Fibroblast of skin of right quadriceps (primary cell): ENCODE measurements at regions not wholly inside any gene's neighbourhood (a gene's known extent, or its start where the extent isn't known, plus 50 kb on each side); places are given as distances from the start of the nearest gene placed in this dataset.

Experiments used
- DNase-seq: peaks from one replicate; pipeline ENCODE4 v3.0.0-alpha.2; 2013

DNA sequence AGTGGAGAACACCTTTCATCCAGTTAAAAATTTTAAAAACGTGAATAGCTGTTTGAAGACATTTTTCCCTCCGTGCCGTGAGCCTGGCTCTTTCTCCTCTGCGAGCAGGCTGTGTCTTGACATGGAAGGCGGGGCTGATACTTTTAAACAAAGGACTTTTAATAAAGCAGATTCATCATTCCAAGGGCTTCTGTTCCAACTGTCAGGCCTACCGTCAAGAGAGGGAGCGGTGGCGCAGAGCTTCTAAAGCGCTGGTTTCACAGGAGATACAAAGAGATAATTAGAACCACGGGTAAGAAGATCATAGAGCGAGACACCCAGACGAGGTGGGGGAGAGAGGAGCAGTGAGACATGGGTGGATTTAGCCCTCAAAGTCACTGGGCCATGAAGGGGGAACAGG is 247.4 kb upstream of the C1orf174 start:
- DNase-seq = no peak

DNA sequence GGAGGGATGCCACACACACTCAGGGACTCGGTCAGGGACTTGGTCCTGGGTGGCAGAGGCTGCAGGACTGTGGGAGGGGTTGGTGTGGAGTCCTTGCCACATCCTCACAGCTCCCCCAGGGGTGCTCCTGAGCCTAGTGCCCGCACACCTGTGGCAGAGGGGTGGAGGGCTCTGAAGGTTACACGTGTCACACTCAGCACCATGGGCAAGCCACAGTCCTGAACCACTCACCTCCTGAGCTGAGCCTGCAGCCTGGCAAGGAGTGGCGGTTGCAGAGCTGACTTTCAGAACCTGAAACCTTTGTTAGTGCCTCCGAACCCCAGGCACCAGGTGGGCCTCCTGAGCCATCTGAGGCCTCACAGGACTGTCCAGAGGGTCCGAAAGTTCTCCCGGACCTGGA is 249.2 kb upstream of the C1orf174 start:
- DNase-seq = no peak

DNA sequence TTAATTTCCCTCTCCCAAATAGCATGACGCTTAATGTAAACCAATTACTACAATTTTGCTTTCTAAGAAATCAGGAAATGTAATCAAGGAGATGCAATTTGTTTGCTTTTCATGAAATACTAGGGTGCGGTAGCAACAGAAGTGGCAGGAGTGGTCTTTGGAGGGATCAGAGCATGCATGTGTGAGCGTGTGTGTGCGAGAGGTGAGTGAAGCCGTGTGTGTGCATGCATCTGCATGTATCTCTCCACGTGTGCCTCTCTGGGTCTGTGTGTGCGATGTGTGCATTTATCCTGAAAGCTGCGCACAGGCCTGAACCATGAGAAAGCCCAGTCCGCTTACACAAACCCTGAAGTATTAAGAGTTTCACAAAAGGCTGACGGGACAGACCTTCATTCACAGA is 249.8 kb upstream of the C1orf174 start:
- DNase-seq = no peak

DNA sequence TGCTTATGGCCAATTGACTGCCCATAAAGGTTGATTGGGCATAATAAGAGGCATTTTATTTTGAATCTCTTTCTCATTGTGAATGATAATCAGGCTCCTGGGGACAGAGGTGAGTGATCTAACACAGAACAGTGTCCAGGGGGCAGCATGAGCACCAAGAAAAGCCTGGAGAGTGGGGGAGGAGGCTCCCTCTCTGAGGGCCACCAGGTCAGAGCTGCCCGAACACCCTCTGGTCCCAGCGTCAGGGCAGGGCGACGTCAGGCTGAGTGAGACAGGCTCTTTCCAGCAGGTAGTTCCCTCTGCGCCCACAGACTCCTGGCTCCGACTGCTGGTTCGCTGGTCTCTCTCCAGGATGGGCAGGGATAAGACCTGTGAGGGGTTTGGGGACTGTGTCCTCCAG is 250.2 kb upstream of the C1orf174 start:
- no peak for DNase-seq

DNA sequence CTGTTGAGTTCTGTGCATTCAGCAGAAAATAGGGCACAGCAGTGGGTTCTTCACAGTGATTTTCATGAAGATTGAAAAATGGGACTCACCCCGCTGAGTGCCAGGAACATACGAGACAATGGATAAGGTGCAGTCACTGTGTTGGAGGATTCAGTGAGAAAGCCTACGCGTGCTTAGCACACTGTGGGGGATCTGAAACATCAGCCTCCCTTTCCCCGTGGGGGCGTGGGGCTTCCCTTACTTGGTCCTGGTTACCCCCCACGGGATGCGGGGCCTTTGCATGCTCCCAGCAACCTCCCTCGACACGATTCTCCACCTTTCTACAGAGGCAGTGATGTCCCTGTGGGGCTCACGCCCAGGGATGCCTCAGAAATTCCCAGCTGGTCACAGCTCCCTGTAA is 252.2 kb upstream of the C1orf174 start:
- no peak for DNase-seq

DNA sequence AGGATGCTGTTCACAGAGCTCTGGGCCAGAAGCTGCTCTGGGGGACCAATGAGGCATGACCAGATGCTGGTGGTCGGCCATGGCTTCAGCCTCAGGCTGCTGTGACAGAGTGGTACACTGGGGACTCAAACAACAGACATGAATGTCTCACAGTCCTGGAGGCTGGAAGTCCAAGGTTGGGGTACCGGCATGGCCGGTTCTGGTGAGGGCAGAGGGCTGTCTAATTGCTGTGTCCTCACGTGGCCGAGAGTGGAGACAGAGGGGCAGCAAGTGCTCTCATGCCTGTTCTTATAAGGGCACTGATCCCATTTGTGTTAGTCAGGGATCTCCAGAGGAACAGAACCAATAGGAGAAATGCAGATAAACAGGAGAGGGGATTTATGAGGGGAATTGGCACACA is 253.5 kb upstream of the C1orf174 start:
- DNase-seq = no peak

DNA sequence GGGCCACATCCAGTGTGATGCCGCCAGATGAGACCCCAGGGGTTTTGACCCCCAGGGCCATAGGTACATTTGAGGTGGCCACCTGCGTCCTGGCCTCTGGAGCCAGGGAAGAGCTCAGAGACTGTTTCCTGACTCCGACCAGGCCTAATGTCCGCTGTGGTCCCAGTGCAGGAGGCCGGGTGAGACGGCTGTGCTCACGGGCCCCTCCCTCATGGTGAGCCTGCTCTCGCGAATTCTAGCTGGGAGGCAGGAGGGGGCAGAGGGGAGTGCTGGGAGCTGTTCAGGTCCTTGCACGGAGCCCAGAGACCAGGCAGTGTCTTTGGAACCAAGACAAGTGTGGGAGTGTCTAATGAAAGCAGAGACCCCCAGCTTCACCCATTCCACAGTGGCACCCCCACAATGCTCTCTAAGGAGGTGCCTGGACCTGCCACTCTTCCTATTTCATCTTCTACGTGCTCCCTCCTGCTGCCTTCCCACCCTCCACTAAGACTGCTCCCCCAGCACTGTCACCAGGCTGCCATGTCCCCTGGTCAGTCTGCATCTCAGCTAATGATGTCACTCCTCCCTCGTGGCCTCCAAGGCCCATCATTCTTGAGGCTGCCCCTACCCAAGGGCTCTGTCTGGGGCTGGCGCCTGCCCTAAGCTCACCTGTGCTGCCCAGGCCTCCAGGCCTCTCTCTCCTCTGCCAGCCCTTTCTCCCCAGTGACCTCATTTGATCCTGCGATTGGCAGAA is 256.3 kb upstream of the C1orf174 start:
- DNase-seq = no peak

DNA sequence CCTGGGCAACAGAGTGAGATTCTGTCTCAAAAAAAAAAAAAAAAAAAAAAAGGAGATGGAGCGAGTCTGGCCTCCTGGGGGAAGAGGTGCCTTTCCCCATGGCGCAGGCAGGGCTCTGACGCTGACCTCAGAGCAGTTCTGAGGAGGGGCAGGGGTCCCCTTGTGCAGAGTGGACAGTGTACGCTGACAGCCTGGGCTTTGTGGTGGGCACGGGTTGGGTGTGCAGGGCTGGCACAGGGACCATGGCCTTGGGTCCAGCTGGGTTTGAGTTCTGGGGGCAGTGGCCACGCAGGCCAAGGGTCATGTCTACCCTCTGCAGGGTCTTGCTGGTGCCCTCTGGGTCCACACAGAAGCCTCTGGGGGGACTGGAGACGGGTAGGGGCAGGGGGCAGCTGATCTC is 260.1 kb upstream of the C1orf174 start:
- DNase-seq = no peak

DNA sequence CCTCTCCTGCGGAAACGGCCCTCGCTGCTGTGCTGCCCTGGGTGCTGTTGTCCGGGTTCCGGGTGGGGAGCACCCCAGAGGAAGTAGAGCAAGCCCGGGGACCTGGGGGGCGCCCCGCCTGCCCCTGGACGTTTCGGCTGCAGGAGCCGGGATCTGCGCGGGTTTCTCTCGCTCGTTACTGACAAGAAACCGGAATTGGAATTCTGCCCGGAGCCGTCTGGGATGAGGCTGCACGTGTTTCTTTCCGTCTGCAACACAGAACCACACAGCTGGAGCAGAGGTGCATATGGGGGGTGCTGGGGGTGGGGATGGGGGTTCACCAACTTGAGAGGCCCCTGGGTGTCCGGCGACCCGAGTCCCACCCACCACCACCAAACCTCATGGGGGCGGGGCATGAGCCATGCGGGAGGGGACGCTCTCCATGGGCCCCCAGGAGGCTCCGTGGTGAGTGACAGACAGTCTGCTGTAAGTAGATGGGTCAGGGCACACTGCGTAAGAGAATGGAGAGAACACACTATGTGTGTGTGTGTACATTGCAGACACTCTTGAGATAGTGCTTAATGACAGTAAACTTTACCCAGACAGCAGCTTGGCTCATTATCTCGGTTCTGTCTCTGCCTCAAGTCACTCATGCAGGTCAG is 261.4 kb upstream of the C1orf174 start:
- DNase-seq = no peak

DNA sequence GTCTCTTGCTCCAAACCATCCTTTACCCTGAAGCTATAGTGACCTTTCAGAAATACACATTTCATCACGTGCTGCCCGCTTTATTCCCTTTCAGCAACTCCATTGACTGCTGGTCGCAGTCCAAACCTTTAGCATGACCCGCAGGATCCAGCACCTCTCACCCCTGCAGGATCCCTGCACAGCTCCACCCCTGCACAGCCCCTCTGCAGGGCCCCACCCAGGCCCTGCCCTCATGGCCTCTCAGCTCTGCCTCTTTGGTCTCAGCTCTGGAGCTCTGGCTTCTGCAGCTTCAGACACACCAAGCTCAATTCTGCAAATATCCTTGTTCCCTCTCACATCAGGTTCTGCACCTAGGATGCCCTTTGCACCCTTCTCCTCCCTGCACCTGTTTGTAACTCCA is 264.9 kb upstream of the C1orf174 start:
- DNase-seq = no peak

DNA sequence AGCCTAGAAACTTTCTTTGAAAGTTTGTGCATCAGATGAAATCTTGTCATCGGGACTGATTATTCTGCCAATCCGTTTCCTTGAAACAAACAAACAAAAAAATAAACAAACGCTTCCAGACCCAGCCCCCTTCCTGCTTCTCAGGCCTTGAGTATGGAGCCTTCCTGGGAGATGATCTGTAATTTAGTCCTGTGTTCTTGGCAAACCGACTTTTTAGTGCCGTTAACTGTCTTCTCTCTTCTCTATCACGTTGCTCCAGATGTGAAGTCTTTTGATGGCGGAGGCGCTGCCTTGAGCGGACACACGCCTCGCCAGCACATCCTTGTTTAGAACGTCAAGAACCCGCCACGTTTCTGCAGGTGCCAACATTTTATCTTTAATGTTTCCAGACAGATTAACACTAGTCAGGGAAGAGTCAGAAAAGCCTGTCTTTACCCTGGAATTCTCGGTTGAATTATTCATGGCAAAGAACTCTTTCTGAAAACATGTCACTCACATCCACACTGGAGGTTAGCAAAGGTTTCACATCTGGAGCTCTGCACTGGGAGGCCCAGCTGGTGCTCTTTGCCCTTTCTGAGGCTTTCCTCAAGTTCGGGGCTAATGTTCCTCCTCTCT is 265.7 kb upstream of the C1orf174 start:
- DNase-seq = no peak

DNA sequence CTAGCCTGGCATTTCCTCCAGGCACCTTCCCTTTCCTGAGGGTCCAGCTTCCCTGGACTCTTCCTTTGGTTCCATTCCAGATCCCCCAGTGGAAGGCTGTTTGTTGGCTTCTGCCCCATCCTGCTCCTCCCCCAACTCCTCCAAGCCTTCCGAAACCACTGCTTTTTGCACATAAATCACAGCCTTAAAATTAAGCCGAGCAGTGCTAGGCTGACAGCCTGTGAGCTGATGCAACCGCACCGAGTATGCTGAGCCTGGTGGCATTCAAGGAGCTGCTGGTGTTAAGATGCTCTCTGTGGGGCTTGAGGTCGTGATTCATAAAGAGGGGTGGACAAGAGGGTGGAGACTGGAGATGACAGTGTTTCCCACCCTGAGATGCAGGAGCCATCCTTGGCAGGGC is 266.6 kb upstream of the C1orf174 start:
- no peak for DNase-seq

DNA sequence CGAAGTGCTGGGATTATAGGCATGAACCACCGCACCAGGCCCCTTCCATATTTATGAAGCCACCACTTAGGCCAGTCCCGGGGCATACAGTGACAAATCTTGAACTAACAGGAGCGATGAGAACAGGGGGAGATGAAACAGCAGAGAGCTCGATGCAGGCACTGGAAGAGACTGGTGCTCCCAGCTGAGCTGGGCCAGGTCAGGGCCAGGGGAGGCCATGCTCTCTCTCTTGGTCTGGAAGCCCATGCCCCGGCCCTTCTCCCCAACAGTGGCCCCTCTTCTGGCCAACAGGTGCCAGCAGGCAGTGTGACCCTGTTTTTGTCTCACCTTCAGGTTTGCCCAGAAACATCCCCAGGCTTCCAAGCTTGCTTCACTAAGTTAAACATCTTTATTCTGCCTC is 269.9 kb upstream of the C1orf174 start:
- no peak for DNase-seq

DNA sequence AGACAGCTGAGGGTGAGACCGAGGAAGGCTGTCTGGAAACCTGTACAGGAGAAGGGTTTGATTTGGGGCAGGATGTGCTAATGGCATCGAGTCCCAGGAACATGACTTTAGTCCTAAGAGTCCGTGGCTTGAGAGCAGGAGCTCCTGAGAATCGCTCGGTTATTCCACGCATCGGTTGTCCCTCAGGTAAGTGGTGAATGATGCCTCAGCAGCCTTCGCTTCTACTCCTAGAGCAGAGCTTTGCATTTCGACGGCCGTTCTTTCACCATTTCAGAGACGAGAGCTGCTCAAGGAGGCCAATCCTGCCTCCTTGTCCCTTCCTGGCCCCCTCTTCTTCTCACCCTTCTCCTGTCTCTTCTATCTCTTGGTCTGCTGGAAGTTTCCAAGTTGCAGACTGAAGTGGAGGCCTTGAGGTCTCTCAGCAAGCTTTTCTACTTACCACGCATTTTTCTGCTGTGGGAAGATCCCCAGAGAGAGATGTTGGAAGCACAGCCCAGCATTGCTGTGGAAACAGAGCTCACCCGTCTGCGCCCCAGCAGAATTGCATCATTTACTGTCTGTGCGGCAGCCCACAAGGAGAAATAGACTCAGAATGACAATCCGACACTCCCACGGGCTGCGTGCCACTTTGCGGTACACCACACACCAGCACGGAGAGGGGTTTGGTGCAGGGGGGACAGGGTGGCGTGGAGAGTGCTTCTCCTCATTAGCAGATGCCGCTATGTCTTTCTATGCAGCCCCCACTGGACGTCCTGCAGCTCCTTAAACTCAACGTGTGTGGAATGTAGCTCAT is 270.7 kb upstream of the C1orf174 start:
- no peak for DNase-seq

DNA sequence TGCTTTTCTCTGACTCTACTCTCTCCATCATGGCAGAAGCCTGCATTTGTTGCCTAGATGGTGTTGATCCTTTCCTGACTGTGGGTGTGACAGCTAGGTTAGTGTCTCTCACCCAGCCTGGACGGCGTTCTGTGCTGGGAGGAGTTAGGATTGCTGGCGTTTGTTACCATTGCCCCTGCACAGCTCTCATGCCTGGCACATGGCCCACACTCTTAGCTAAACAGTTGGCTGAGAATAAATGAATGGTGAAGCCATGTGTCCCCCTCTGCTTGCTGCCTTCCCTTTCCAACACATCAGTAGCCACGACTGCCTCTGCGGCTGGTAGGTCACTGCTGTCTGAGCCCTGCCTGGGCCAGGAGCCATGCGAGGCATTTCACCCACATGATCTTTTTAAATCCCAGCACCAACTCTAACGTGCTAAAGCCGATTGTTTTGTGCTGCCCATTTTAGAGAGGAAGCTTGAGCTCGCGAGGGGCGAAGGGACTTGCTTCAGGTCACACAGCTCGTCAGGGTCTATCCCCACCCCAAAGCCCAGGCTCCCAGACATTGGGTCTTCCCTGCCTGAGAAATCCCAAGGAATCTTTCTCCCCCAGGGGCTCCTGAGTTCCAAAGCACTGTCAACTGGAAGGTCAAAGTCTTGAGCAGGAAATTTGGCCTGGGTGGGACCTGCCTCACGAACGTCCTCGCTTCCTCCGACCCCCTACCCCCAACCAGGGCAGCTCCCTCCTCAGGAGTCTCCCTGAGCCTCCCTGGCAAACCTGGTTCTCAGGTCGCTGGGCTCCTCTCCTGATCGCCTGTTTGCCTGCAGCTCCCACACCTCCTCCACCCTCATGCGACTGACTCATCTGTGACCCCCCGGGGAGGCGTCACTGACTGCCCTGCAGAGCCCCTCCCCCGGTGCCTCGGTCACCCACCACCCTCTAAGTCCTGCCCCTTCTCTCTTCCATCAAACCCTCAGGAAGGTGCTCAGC is 271.7 kb upstream of the C1orf174 start:
- DNase-seq = no peak

DNA sequence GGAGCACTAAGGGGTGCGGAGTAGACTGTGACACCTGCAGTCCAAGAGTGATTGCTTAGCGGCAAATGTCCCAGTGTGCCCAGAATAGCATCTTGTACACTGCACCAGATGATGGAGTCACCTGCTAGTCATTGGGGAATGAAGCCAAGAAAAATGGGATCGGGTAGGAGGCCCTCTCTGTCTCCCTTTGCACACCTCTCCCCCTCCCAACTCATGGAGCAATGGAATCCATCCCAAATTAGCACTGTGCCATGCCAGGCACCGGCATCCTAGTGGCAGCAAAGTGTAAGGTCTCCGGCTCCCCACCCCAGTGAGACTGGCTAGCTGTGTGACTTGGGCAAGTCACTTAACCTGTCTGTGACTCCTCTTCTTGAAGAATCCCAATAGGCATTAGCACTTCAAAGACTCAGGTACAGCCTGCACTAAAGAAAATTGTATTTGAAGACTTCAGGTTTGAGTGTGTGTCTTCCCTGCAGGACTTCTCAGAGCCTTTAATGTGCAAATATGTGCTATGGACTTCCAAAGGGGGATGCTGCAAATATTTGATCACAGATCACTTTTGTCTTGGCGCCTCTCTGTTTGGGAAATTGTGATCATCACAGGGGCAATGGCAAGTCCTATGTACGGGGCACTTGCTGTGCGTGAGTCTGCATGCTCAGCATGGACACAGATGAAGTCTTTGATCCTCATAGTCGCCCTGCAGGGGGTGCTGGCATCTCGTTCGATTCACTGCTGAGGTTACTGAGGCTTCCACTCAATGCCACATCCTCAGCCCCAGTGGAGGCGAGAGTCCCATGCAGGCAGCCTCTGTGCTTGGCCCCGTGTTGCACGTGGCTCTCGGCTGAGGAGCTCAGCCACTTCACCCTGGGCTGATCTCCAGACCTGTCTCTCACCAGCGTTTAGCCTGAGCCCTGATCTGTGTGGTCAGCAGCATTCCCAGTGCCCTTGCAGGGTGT is 272.9 kb upstream of the C1orf174 start:
- DNase-seq = no peak

DNA sequence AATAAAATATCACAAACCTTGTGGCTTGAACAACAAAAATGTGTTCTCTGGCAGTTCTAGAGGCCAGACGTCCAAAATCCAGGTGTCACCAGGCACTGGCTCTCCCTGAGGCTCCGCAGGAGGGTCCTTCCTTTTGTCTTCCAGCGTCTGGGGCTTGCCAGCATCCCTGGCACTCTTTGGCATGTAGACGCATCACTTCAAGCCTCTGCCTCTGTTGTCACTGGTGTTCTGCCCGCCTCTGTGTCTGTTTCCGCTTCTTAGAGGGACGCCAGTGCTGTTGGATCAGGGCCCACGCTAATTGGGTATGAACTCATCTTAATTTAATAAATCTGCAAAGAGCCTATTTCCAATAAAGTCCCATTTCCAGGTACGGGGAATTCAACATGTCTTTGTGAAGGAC is 273.7 kb upstream of the C1orf174 start:
- no peak for DNase-seq

DNA sequence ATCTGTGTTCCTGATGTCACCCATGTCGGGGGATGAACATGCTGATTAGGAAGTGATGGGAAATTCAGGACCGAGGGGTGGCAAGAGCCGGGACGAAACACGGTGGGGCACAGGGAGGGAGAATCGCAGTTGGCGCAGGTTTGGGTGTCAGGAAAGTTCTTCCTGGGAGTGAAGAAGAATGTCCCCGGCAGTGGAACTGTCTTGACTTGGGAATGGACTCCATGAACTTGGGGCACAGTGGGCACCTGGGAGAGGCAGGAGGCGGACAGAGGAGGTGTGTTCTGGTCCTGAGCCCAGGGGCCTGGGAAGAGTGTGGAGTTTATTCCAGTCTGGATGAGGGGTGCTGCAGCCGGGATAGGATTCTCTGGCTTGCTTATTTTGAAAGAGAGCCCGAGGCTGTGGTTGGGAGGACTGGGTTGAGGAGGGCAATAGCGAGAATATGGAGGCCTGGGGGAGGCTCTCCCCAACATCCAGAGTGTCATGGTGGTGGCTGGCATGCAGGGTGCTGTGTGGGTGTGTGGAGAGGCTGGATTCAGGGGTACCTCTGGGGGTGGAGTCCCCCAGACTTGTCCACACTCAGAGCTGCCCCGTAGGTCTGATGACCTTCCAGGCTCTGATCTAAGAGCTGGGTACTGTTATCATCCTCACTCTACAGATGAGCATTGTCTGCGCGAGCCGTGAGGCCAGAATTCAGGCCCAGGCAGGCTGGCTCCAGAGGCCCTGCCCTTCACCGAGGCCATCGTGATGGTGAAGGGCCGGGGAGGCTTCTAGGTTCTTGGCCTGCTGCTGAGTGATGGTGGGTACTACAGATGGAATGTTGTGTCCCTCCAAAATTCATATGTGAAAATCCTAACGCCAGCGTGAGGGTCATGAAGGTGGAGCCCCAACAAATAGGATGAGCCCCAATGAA is 274.5 kb upstream of the C1orf174 start:
- DNase-seq = no peak

DNA sequence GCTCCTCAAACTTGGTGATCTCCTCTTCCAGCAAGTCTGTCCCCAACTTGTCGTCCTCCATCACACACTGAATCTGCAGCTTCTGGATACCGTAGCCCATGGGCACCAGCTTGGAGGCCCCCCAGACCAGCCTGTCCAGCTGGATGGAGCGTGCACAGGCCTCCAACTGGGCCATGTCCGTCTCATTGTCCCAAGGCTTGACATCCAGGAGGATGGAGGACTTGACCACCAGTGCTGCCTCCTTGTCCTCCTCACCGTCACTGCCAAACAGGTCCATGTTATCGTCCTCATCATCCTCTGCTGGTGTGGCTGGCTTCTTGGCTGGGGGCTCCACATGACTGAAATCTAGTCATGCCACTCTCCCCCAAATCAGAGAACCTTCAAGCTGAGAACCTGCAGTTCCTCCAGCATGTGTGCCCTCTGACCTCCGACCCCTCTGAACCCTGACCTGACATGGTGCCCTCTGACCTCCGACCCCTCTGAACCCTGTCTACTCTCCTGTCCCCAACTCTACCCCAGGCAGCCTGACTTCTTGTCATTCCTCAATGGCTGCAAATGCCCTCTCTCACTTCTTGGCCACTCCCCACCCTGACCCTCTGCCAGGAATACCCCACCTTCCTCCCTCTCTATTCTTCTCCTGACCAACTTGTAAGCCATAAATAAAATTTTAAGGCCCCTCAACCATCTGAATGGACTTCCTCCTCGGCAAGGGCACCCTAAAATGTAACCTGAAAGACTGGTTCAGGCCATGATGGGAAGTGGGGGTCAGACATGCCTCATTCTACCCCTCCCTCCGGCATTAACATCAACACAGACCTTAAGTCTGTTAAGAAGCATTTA is 275.7 kb upstream of the C1orf174 start:
- DNase-seq = no peak
